ENCODE measurements at regions not wholly inside any gene's neighbourhood (a gene's known extent, or its start where the extent isn't known, plus 50 kb on each side); places are given as distances from the start of the nearest gene placed in this dataset.
"Not testable (repeated sequence)": the region's sequence is repeated elsewhere in the genome, so short reads cannot be mapped to it uniquely, and the experiment has no call there.

DNA sequence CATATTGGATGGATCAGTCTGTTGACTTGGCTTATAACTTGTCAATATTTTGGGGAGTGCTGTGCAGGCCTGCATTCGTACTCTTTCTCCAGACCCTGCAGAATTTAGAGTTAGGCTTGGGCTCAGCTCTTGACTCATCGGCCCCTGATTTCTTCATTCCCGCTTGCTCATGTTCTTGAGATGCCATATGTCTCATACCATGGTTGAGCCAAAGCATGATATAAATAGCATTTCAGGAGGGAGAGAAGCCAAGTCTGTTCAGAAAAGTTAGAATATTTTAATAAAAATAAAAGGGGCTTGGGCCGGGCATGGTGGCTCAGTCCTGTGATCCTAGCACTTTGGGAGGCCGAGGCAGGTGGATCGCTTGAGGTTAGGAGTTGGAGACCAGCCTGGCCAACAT is 898.1 kb downstream of the TYW1 start:
- Histone ChIP-seq H3K4me1 (ENCODE audit: control insufficient read depth in 1 of 2, insufficient read depth in 2 of 2, low read length in 2 of 2) (no peaks in the 10 kb centered on the region), H3K36me3 (ENCODE audit: control insufficient read depth in 1 of 2, insufficient read depth in 2 of 2, low read length in 2 of 2) (no peaks in the 10 kb centered on the region), H3K9ac (ENCODE audit: low read depth in 1 of 2, low read length in 2 of 2) (no peak overlapping the region), H3K27me3 (ENCODE audit: control insufficient read depth in 1 of 2, insufficient read depth in 2 of 2, low read length in 2 of 2) (no peaks in the 10 kb centered on the region), H3K9me3 (ENCODE audit: control insufficient read depth in 1 of 2, low read length in 2 of 2) (peaks cover 2 to 5% of the 10 kb centered on the region in 2 donors), H3K27ac (ENCODE audit: low read depth, low read length) (no peak overlapping the region), H3K4me3 (ENCODE audit: low read depth in 1 of 2, low read length in 2 of 2) (no peak overlapping the region)

- Histone ChIP-seq H3K9me3 (ENCODE audit: control insufficient read depth in 1 of 2, low read length in 2 of 2) (peaks cover 2 to 5% of the 10 kb centered on the region in 2 donors), H3K36me3 (ENCODE audit: control insufficient read depth in 1 of 2, insufficient read depth in 2 of 2, low read length in 2 of 2) (no peaks in the 10 kb centered on the region), H3K4me3 (ENCODE audit: low read depth in 1 of 2, low read length in 2 of 2) (no peak overlapping the region), H3K4me1 (ENCODE audit: control insufficient read depth in 1 of 2, insufficient read depth in 2 of 2, low read length in 2 of 2) (no peaks in the 10 kb centered on the region), H3K9ac (ENCODE audit: low read depth in 1 of 2, low read length in 2 of 2) (no peak overlapping the region), H3K27ac (ENCODE audit: low read depth, low read length) (no peak overlapping the region), H3K27me3 (ENCODE audit: control insufficient read depth in 1 of 2, insufficient read depth in 2 of 2, low read length in 2 of 2) (no peaks in the 10 kb centered on the region)
Measured at GRCh38 chr7:67896721-67897120, 900.1 kb downstream of the TYW1 start.

GRCh38 chr7:67900456-67900855 is 903.8 kb downstream of the TYW1 start:
- Histone ChIP-seq H3K27me3 (ENCODE audit: control insufficient read depth in 1 of 2, insufficient read depth in 2 of 2, low read length in 2 of 2) (no peaks in the 10 kb centered on the region), H3K9me3 (ENCODE audit: control insufficient read depth in 1 of 2, low read length in 2 of 2) (peaks cover 0 to 5% of the 10 kb centered on the region in 2 donors), H3K36me3 (ENCODE audit: control insufficient read depth in 1 of 2, insufficient read depth in 2 of 2, low read length in 2 of 2) (no peaks in the 10 kb centered on the region), H3K4me3 (ENCODE audit: low read depth in 1 of 2, low read length in 2 of 2) (no peak overlapping the region), H3K27ac (ENCODE audit: low read depth, low read length) (no peak overlapping the region), H3K9ac (ENCODE audit: low read depth in 1 of 2, low read length in 2 of 2) (no peak overlapping the region), H3K4me1 (ENCODE audit: control insufficient read depth in 1 of 2, insufficient read depth in 2 of 2, low read length in 2 of 2) (no peaks in the 10 kb centered on the region)

DNA sequence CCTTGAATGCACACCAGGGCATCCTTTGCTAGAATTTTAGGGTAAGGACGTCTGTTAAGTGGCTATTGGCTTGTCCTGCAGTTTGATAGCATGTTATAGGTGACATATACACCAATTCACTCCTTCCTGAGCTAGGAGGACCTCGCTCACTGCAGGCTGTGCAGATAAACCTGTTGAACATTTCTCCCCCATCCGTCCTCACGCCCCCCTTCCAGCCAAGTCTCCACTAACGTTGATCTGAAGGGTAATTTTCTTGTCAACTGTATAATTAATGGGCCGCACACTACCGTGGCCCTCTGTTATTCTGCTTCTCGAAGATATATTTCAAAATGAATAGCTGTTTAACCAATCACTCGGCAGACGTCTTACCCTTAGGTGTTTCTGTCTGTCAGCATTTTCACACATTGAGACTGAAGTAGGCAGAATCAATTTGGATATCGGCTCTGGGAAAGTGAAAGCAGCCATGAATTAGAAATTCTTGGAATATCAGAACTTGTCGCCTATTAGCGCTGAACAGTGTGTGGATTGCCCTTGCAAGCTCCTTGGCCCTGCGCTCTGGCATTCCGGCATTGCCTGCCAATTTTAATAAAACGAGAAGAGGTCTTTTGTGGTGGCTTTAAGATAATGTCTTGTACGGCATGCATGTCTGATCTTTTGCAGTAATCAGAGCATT is 905.3 kb downstream of the TYW1 start:
- Histone ChIP-seq H3K27me3 (ENCODE audit: control insufficient read depth in 1 of 2, insufficient read depth in 2 of 2, low read length in 2 of 2) (no peaks in the 10 kb centered on the region), H3K4me3 (ENCODE audit: low read depth in 1 of 2, low read length in 2 of 2) (no peak overlapping the region)

DNA sequence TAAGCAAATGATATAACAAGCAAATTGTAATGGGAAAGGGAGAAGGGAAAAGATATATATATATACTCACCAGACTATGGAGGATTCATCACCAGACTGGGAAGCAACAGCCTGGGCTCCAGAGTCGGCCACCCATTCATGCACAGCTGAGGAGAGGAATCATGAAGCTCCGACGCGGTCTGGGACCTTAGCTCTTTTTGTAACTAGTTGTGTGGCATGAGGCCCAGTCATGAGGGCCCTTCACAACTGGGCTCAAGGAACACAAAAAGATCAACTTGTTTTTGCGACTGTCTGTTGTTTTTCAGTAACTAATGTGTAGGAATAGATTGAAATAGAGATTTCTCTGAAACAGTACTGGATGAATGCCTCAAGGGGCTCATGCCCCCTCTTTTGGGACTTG is 911.2 kb downstream of the TYW1 start:
- Histone ChIP-seq H3K4me1 (ENCODE audit: control insufficient read depth in 1 of 2, insufficient read depth in 2 of 2, low read length in 2 of 2) (no peaks in the 10 kb centered on the region), H3K9me3 (ENCODE audit: control insufficient read depth in 1 of 2, low read length in 2 of 2) (no peaks in the 10 kb centered on the region), H3K27me3 (ENCODE audit: control insufficient read depth in 1 of 2, insufficient read depth in 2 of 2, low read length in 2 of 2) (no peaks in the 10 kb centered on the region), H3K27ac (ENCODE audit: low read depth, low read length) (no peak overlapping the region), H3K9ac (ENCODE audit: low read depth in 1 of 2, low read length in 2 of 2) (no peak overlapping the region), H3K4me3 (ENCODE audit: low read depth in 1 of 2, low read length in 2 of 2) (no peak overlapping the region), H3K36me3 (ENCODE audit: control insufficient read depth in 1 of 2, insufficient read depth in 2 of 2, low read length in 2 of 2) (no peaks in the 10 kb centered on the region)

More for the DNA sequence above, 905.3 kb downstream of the TYW1 start:
- Histone ChIP-seq H3K9ac (ENCODE audit: low read depth in 1 of 2, low read length in 2 of 2) (no peak overlapping the region), H3K36me3 (ENCODE audit: control insufficient read depth in 1 of 2, insufficient read depth in 2 of 2, low read length in 2 of 2) (no peaks in the 10 kb centered on the region), H3K9me3 (ENCODE audit: control insufficient read depth in 1 of 2, low read length in 2 of 2) (peaks cover 0 to 5% of the 10 kb centered on the region in 2 donors), H3K27ac (ENCODE audit: low read depth, low read length) (no peak overlapping the region), H3K4me1 (ENCODE audit: control insufficient read depth in 1 of 2, insufficient read depth in 2 of 2, low read length in 2 of 2) (no peaks in the 10 kb centered on the region)

- H3K9me3 ChIP-seq (ENCODE audit: control insufficient read depth in 1 of 2, low read length in 2 of 2) = no peaks in the 10 kb centered on the region
Measured at GRCh38 chr7:67912437-67912836, 915.8 kb downstream of the TYW1 start.

DNA sequence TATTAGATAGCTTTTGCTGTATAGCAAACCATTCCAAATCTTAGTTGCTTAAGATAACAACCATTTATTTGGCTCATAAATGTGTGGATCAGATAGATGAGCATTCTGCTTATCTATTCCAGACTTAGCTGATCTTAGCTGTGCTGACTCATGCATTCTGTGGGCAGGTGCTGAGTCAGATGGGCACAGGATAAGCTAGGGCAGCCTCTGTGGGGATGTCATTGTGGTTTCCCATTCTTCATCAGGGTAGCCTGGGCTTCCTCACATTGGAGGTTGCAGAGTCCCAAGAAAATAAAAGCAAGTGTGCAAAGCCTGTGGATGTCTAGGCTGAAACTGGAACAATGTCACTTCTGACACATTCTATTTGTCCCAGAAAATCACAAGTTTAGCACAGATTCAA is 917.0 kb downstream of the TYW1 start:
- no peaks in the 10 kb centered on the region for H3K4me1 ChIP-seq (ENCODE audit: control insufficient read depth in 1 of 2, insufficient read depth in 2 of 2, low read length in 2 of 2)
- no peak overlapping the region for H3K9ac ChIP-seq (ENCODE audit: low read depth in 1 of 2, low read length in 2 of 2)
- no peak overlapping the region for H3K27ac ChIP-seq (ENCODE audit: low read depth, low read length)
- H3K9me3 ChIP-seq (ENCODE audit: control insufficient read depth in 1 of 2, low read length in 2 of 2) = peaks cover 0 to 8% of the 10 kb centered on the region in 2 donors
- H3K4me3 ChIP-seq (ENCODE audit: low read depth in 1 of 2, low read length in 2 of 2) = no peak overlapping the region
- no peaks in the 10 kb centered on the region for H3K36me3 ChIP-seq (ENCODE audit: control insufficient read depth in 1 of 2, insufficient read depth in 2 of 2, low read length in 2 of 2)
- no peaks in the 10 kb centered on the region for H3K27me3 ChIP-seq (ENCODE audit: control insufficient read depth in 1 of 2, insufficient read depth in 2 of 2, low read length in 2 of 2)

More at GRCh38 chr7:67912437-67912836, 915.8 kb downstream of the TYW1 start:
- Histone ChIP-seq H3K4me3 (ENCODE audit: low read depth in 1 of 2, low read length in 2 of 2) (no peak overlapping the region), H3K9ac (ENCODE audit: low read depth in 1 of 2, low read length in 2 of 2) (no peak overlapping the region), H3K27me3 (ENCODE audit: control insufficient read depth in 1 of 2, insufficient read depth in 2 of 2, low read length in 2 of 2) (no peaks in the 10 kb centered on the region), H3K27ac (ENCODE audit: low read depth, low read length) (no peak overlapping the region), H3K4me1 (ENCODE audit: control insufficient read depth in 1 of 2, insufficient read depth in 2 of 2, low read length in 2 of 2) (no peaks in the 10 kb centered on the region), H3K36me3 (ENCODE audit: control insufficient read depth in 1 of 2, insufficient read depth in 2 of 2, low read length in 2 of 2) (no peaks in the 10 kb centered on the region)

- H3K27ac ChIP-seq (ENCODE audit: low read depth, low read length); H3K36me3 ChIP-seq (ENCODE audit: control insufficient read depth in 1 of 2, insufficient read depth in 2 of 2, low read length in 2 of 2); H3K4me1 ChIP-seq (ENCODE audit: control insufficient read depth in 1 of 2, insufficient read depth in 2 of 2, low read length in 2 of 2); H3K9ac ChIP-seq (ENCODE audit: low read depth in 1 of 2, low read length in 2 of 2); H3K4me3 ChIP-seq (ENCODE audit: low read depth in 1 of 2, low read length in 2 of 2); H3K27me3 ChIP-seq (ENCODE audit: control insufficient read depth in 1 of 2, insufficient read depth in 2 of 2, low read length in 2 of 2): not testable (repeated sequence)
- peaks cover 0 to 15% of the 10 kb centered on the region in 2 donors for H3K9me3 ChIP-seq (ENCODE audit: control insufficient read depth in 1 of 2, low read length in 2 of 2)
Measured at GRCh38 chr7:67916111-67916510, 919.5 kb downstream of the TYW1 start.

GRCh38 chr7:67916571-67917436 is 920.2 kb downstream of the TYW1 start:
- no peaks in the 10 kb centered on the region for H3K36me3 ChIP-seq (ENCODE audit: control insufficient read depth in 1 of 2, insufficient read depth in 2 of 2, low read length in 2 of 2)
- peaks cover 0 to 15% of the 10 kb centered on the region in 2 donors for H3K9me3 ChIP-seq (ENCODE audit: control insufficient read depth in 1 of 2, low read length in 2 of 2)
- no peaks in the 10 kb centered on the region for H3K27me3 ChIP-seq (ENCODE audit: control insufficient read depth in 1 of 2, insufficient read depth in 2 of 2, low read length in 2 of 2)
- H3K27ac ChIP-seq (ENCODE audit: low read depth, low read length) = no peak overlapping the region
- no peak overlapping the region for H3K9ac ChIP-seq (ENCODE audit: low read depth in 1 of 2, low read length in 2 of 2)
- no peak overlapping the region for H3K4me3 ChIP-seq (ENCODE audit: low read depth in 1 of 2, low read length in 2 of 2)
- no peaks in the 10 kb centered on the region for H3K4me1 ChIP-seq (ENCODE audit: control insufficient read depth in 1 of 2, insufficient read depth in 2 of 2, low read length in 2 of 2)

- H3K36me3 ChIP-seq (ENCODE audit: control insufficient read depth in 1 of 2, insufficient read depth in 2 of 2, low read length in 2 of 2) = no peaks in the 10 kb centered on the region
- H3K27me3 ChIP-seq (ENCODE audit: control insufficient read depth in 1 of 2, insufficient read depth in 2 of 2, low read length in 2 of 2) = no peaks in the 10 kb centered on the region
- no peak overlapping the region for H3K9ac ChIP-seq (ENCODE audit: low read depth in 1 of 2, low read length in 2 of 2)
- no peak overlapping the region for H3K4me3 ChIP-seq (ENCODE audit: low read depth in 1 of 2, low read length in 2 of 2)
- no peaks in the 10 kb centered on the region for H3K4me1 ChIP-seq (ENCODE audit: control insufficient read depth in 1 of 2, insufficient read depth in 2 of 2, low read length in 2 of 2)
- no peak overlapping the region for H3K27ac ChIP-seq (ENCODE audit: low read depth, low read length)
- peaks cover 0 to 15% of the 10 kb centered on the region in 2 donors for H3K9me3 ChIP-seq (ENCODE audit: control insufficient read depth in 1 of 2, low read length in 2 of 2)
Measured at GRCh38 chr7:67917437-67917755, 920.8 kb downstream of the TYW1 start.
